ENCODE measurements at regions not wholly inside any gene's neighbourhood (a gene's known extent, or its start where the extent isn't known, plus 50 kb on each side); places are given as distances from the start of the nearest gene placed in this dataset.
"Not testable (repeated sequence)": the region's sequence is repeated elsewhere in the genome, so short reads cannot be mapped to it uniquely, and the experiment has no call there.

DNA sequence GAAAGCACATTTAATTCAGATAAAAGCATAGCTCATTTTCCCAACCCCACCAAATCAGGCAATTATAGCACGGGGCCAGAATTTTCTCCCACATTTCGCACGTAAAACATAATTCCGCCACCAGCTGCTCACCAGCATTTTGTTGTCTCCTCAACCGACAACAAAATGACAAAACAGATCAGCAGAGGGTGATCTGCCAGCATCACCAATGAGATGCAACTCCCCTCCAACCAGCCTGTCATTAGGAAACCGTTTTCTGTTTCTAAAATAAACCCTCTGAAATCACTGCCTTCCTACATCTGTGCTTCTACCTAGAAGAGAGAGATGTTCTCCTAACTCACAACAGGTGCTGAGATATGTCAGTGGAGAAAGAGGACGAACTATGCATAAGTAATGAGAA, 654.8 kb upstream of the CPEB2 start:
- no peak overlapping the region for H3K27ac Mint-ChIP-seq (ENCODE audit: unreplicated experiment)
- H3K27me3 Mint-ChIP-seq (ENCODE audit: unreplicated experiment): peaks cover 2% of the 10 kb centered on the region
- peaks cover 2% of the 10 kb centered on the region for H3K9me3 Mint-ChIP-seq (ENCODE audit: unreplicated experiment)
- TF ChIP-seq, protein P1, sequence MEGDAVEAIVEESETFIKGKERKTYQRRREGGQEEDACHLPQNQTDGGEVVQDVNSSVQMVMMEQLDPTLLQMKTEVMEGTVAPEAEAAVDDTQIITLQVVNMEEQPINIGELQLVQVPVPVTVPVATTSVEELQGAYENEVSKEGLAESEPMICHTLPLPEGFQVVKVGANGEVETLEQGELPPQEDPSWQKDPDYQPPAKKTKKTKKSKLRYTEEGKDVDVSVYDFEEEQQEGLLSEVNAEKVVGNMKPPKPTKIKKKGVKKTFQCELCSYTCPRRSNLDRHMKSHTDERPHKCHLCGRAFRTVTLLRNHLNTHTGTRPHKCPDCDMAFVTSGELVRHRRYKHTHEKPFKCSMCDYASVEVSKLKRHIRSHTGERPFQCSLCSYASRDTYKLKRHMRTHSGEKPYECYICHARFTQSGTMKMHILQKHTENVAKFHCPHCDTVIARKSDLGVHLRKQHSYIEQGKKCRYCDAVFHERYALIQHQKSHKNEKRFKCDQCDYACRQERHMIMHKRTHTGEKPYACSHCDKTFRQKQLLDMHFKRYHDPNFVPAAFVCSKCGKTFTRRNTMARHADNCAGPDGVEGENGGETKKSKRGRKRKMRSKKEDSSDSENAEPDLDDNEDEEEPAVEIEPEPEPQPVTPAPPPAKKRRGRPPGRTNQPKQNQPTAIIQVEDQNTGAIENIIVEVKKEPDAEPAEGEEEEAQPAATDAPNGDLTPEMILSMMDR (IDR thresholded peaks at IDR 0.05; ENCODE audit: partially characterized antibody, unreplicated experiment): no peak
- H3K4me1 Mint-ChIP-seq (ENCODE audit: low read depth, unreplicated experiment): peaks cover 17% of the 10 kb centered on the region
- DNase-seq: no peak
- no peaks in the 10 kb centered on the region for H3K36me3 Mint-ChIP-seq (ENCODE audit: unreplicated experiment)
- H3K4me3 Mint-ChIP-seq (ENCODE audit: unreplicated experiment): no peak overlapping the region

GRCh38 chr4:14348506-14348905, 653.8 kb upstream of the CPEB2 start:
- no peak overlapping the region for H3K4me3 Mint-ChIP-seq (ENCODE audit: unreplicated experiment)
- TF ChIP-seq, protein P1 (IDR thresholded peaks at IDR 0.05; ENCODE audit: partially characterized antibody, unreplicated experiment): no peak
- H3K27ac Mint-ChIP-seq (ENCODE audit: unreplicated experiment): no peak overlapping the region
- no peaks in the 10 kb centered on the region for H3K9me3 Mint-ChIP-seq (ENCODE audit: unreplicated experiment)
- no peaks in the 10 kb centered on the region for H3K36me3 Mint-ChIP-seq (ENCODE audit: unreplicated experiment)
- peaks cover 2% of the 10 kb centered on the region for H3K27me3 Mint-ChIP-seq (ENCODE audit: unreplicated experiment)
- DNase-seq: no peak
- peaks cover 11% of the 10 kb centered on the region for H3K4me1 Mint-ChIP-seq (ENCODE audit: low read depth, unreplicated experiment)

GRCh38 chr4:14358544-14359160, 643.6 kb upstream of the CPEB2 start:
- H3K36me3 Mint-ChIP-seq (ENCODE audit: unreplicated experiment); H3K9me3 Mint-ChIP-seq (ENCODE audit: unreplicated experiment); DNase-seq; H3K27me3 Mint-ChIP-seq (ENCODE audit: unreplicated experiment); H3K4me3 Mint-ChIP-seq (ENCODE audit: unreplicated experiment); H3K27ac Mint-ChIP-seq (ENCODE audit: unreplicated experiment); H3K4me1 Mint-ChIP-seq (ENCODE audit: low read depth, unreplicated experiment): not testable (repeated sequence)

DNA sequence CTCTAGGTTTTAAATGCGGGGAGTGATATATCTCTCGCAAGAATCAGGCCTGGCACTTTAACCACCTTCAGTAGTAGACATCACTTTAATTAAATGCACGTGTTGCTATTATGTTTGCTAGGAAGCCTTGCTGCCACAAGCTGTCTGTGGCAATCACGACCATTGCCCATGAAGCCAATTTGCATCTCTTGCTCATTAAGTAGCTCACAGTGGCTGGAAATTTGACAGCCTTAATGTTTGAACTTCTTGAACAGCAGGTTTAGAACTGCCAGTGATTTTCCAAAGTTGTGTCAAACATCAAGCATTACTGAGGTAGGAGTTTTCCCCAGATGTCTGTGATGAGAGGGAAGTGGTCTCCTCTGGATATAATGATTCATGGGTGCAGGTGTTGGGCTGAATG, 642.3 kb upstream of the CPEB2 start:
- no peak for DNase-seq
- Mint-ChIP-seq H3K9me3 (ENCODE audit: unreplicated experiment) (no peaks in the 10 kb centered on the region), H3K27ac (ENCODE audit: unreplicated experiment) (no peak overlapping the region), H3K4me1 (ENCODE audit: low read depth, unreplicated experiment) (no peaks in the 10 kb centered on the region), H3K4me3 (ENCODE audit: unreplicated experiment) (no peak overlapping the region), H3K27me3 (ENCODE audit: unreplicated experiment) (no peaks in the 10 kb centered on the region), H3K36me3 (ENCODE audit: unreplicated experiment) (peaks cover 4% of the 10 kb centered on the region)
- TF ChIP-seq, protein P1 (IDR thresholded peaks at IDR 0.05; ENCODE audit: partially characterized antibody, unreplicated experiment): no peak

- no peak for DNase-seq
- no peak overlapping the region for H3K27ac Mint-ChIP-seq (ENCODE audit: unreplicated experiment)
- peaks cover 4% of the 10 kb centered on the region for H3K36me3 Mint-ChIP-seq (ENCODE audit: unreplicated experiment)
- no peaks in the 10 kb centered on the region for H3K27me3 Mint-ChIP-seq (ENCODE audit: unreplicated experiment)
- no peaks in the 10 kb centered on the region for H3K4me1 Mint-ChIP-seq (ENCODE audit: low read depth, unreplicated experiment)
- H3K4me3 Mint-ChIP-seq (ENCODE audit: unreplicated experiment): no peak overlapping the region
- TF ChIP-seq, protein P1 (IDR thresholded peaks at IDR 0.05; ENCODE audit: partially characterized antibody, unreplicated experiment): no peak
- H3K9me3 Mint-ChIP-seq (ENCODE audit: unreplicated experiment): no peaks in the 10 kb centered on the region
These were observed 641.2 kb upstream of the CPEB2 start for GRCh38 chr4:14361084-14361483.

Data from glutamatergic neuron (in vitro differentiated cells).